GM19463 (cell line): ENCODE measurements at regions not wholly inside any gene's neighbourhood (a gene's known extent, or its start where the extent isn't known, plus 50 kb on each side); places are given as distances from the start of the nearest gene placed in this dataset.
"Not testable (repeated sequence)": the region's sequence is repeated elsewhere in the genome, so short reads cannot be mapped to it uniquely, and the experiment has no call there.

Experiments used
- ATAC-seq: cut with Tn5 transposase; IDR thresholded peaks from one replicate; pipeline ENCODE4 v1.9.1; 2021; ENCODE audit warnings: mild to moderate bottlenecking, moderate library complexity; ENCODE audit not compliant: unreplicated experiment

DNA sequence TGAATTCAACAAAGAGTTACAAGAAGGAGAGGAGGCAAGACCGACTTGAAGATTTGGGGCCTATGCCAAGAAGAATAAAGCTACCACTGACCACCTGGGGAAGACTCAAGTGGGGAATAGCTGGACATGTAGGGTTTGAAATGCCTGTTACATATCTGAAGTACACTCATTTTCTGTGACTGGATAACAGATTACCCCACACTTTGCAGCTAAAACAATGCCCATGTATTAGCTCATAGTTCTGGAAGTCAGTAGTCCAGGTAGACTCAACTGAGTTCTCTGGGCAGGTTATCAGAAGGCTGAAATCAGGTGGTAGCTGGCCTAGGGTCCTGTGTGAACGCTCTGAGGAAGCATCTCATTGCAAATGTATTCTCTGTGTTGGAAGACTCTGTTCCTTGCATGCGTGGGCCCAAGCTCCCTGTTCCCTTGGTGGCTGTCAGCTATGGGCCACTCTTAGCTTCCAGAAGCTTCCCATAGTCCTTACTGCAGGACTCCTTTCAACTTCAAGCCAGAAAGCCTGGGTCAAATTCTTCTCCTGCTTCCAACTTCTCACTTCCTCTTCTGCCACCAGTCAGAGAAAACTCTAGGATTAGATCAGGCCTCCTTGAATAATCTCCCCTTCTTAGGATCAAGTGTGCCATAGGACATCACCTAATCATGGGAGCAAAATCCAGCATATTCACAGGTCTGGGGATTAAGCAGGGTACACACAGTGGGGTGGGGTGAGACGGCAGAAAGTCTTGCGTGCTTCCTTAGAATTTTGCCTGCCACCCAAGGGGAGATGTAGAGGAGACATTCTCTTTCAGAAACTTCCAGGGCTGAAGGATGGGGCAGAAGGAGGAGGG is 187.8 kb downstream of the SHQ1 start:
- no peak for ATAC-seq

DNA sequence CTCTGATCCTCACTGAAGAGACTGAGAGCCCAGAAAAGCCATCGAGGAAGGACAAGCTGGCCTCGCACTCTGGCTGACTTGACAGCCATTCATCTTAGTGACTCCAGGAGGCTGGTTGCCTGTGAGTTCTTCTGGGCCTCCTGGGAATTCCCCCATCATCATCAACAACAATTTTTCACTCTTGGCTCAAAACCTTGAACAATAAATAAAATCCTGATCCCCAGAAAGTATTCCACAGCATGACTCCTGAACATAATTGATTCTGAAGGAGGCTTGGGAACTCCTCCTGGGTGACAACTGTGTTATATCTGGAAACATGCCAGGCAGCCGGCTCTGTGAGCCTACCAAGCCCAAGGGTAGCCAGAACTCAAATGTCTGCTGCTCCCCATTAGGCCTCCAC is 188.6 kb downstream of the SHQ1 start:
- ATAC-seq, result no peak

DNA sequence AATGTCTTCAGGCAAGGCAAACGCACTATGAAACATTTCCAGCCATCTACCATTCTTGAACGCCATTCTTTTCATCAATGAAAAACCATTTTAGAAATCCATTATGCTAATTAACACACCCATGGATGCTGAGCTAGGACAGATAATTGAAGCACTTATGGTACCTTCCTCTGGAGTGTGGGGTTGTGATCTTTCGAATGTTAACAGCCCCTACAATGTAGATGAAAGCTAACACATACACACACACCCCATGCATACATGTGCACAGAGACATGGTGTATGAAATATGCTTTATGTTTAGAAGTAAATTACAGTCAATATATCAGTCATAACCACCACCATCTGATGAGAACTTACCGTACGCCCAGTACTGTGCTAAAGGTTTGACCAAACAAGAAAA is 189.1 kb downstream of the SHQ1 start:
- ATAC-seq, result no peak

DNA sequence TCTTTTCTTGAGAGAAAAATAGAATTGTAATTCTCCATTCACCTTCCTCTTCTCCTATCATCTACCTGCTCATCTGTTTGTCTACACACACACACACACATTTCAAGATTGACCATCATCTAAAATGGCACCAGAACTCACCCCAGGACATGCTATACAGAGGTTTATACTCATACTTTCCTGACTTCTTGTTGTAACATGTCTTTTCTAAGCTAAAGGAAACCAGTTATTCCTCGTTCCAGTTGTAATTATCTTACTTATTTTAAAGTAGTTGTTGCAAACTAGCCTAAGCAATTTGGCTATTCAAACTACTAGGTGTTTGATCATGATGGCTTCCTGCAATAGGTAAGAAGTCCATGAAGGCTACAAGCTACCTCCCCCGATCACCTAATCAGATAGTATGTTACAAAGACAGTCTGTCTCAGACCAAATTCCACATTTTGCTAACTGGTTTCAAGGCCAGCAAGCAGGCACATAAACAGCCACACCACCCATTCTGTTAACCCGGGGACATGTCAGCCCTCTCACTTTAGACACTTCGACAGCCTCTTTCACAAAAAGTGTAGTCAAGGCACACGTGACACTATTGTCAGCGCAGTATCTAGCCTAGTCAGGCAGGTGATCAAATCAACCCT is 189.7 kb downstream of the SHQ1 start:
- ATAC-seq, result no peak

DNA sequence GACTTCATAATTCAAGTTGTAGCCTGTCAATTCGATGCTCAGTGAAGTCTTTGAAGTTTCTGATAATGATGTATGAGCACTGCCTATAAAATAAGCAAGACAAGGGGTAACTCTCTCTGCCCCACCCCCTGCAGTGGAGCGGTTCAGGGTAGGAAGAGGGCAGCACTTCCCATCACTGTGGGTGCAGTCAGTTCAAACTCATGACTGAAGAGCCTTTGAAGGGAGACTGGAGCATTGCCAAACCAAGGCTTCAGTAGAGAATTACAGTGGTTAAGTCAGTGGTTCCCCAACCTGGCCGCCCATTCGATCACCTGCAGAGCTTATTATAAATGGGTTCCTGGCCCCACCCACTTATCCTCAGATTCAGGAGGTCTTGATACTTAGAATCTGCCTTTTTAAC is 190.6 kb downstream of the SHQ1 start:
- peak; percentile 81 for ATAC-seq

DNA sequence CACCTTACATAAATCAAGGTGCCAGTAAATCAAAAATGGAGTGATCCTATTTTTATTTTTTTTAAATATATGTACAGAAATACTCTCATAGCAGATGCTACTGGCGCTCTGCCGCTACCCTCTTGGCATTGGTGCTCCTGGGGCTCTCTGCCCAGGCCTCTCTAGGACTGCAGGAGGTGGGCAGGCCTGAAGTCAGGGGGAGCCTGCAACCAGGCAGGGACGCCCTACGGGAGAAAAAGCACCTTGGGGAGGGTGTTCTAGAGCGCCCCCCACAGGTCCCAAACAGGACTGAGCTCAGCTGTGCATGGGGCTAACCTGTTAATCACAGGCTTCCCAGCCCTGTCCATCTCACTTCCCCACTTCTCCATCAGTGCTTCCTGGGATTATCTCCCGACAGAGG is 192.5 kb downstream of the SHQ1 start:
- no peak for ATAC-seq

DNA sequence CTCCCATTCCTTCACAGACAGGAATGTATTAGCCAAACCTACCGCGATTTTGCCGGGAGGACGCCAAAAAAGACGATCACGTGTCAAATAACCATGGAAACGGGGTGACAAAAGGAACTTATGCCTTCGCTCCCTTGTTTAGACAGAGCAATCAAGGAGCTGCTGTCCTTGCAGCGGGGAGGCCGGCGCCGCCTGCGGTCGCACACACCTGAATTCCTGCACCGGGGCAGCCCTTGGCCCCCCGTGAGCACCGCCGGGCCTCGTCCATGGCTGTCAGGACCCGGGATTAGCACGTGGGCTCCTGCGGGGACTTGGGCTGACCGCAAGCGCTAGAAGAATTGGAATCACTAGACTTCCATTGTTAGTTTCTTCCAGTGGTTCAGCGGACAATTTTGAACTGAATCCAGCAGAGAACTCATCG is 193.1 kb downstream of the SHQ1 start:
- no peak for ATAC-seq

DNA sequence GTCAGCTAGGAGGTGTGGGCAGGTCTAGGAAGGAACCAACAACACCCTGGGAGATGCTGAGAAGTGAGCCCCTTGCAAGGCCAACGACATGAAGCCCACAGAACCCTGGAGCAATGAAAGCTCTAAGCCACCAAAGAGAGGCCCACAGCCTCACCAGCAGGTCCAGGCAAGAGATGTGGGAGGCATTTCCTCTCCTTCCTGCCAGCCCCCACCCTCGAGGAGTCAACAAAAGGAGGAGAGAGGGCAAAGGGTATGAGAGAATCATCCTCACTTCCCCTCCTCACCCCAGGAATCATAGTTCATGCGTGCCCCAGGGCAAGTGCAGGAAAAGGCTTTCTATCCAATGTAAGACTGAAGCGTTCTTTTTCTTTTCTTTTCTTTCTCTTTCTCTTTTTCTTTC is 195.8 kb downstream of the SHQ1 start:
- ATAC-seq, result no peak

DNA sequence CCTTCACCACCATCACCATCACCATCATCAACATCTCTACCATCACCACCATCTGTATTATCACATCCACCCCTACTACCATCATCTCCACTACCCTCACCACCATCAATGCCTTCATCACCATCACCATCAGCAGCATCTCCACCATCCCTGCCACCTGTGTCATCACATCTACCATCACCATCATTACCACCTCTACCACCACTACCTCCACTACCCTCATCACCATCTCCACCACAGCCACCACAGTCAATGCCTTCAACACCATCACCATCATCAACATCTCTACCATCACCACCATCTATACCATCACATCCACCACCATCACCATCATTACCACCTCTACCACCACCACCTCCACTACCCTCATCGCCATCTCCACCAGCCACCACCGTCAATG is 196.7 kb downstream of the SHQ1 start:
- no peak for ATAC-seq

DNA sequence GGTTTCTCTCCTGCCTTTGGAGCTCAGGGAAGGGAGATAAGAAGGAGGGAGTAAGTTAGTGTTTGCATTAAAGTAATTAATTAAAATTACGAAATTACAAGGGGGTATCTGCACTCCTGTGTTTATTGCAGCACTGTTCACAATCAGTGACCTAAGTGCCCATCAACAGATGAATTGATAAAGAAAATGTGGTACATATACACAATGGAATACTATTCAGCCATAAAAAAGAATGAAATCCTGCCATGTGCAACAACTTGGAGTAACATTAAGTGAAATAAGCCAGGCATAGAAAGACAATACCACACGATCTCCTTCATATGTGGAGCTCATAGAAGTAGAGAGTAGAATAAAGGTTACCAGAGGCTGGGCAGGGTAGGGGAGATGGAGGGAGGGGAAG is 202.0 kb downstream of the SHQ1 start:
- ATAC-seq, result no peak

DNA sequence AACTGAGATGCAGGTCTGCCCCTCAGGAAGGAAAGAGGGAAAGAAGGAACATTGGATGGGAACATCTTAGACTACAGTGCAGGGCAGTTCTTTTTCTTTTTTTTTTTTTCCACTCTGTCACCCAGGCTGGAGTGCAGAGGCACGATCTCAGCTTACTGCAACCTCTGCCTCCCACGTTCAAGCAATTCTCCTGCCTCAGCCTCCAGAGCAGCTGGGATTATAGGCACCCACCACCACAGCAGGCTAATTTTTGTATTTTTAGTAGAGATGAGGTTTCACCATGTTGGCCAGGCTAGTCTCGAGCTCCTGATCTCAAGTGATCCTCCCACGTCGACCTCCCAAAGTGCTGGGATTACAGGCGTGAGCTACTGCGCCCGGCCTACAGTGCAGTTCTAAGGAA is 204.6 kb downstream of the SHQ1 start:
- not testable (repeated sequence) for ATAC-seq

DNA sequence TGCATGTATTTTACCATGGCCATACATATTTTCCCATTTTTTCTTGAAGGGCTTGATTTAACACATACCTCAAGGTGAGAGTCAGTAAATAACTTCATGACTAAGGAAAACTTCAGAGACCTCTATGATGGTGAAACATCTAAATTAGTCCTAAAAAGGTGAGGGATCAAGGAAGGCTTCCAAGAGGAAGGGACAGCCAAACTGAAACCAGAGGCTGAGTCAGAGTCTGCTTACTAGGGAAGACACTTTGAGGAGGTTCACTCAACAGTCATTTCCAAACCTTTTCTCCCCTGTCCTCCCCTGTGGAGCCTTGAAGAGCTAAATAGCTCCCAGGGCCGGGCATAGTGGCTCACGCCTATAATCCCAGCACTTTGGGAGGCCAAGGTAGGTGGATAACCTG is 206.6 kb downstream of the SHQ1 start:
- ATAC-seq, result no peak

DNA sequence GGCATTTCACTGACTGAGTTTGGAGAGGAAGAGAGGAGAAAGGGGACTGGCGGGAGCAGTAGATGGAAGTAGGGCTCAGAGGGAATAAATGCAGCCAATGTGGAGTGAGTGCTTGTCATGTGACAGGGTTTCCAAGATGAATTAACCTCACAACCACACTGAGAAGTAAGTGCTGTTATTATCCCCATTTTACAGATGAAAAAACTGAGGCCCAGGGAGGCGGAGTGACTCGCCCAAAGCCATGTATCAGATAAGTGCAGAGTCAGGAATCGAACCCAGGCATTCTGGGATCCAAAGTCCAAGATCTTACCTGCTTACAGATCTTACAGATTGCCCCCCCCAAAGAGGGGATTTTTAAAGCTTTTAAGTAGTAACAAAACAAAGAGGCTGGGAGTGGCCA is 207.2 kb downstream of the SHQ1 start:
- no peak for ATAC-seq

DNA sequence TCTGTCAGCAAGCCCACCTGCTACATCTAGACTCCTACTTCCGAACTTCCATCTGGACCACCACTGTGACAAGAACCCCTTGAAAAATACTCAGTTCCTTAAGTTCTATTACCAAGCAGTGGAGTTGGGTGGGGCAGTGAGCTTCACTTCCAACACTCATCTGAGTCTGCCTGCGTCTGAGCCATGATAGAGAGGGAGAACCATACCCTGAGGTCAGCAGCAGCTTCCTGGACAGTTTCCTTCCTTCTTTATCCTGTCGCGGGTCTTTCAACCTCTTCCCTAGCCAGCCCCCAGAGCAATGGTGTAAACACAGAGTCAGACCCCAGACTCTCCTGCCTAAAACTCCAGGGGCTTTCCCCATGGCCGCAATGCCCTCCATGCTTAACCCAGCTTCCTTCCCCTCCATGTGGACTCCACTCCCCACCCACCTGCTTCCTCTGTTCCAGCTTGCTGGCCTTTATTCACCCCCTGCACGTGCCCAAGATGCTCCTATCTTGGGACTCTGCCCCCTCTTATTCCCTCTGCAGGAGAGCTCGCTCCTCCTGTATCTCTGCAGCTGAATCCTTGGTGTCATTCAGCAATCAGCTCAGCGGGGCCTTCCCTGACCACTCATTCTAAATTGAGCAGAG is 211.2 kb downstream of the SHQ1 start:
- ATAC-seq, result no peak

DNA sequence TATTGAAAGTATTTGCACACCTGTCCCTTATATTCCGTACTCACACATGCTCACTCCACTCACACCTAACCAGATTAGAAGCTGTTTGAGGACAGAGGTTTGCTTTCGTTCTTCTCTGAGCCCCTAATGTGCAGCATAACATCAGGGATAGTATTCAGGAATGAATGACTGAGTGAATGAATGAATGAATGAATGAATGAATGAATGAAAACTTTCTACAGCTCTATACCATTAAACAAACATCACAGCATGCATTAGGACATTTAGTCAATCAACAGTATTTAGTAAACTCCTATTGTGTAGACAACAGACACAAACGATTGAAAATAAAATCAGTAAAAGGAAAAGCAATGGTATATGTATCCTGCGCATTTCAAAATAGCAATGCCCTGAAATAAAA is 212.7 kb downstream of the SHQ1 start:
- no peak for ATAC-seq

DNA sequence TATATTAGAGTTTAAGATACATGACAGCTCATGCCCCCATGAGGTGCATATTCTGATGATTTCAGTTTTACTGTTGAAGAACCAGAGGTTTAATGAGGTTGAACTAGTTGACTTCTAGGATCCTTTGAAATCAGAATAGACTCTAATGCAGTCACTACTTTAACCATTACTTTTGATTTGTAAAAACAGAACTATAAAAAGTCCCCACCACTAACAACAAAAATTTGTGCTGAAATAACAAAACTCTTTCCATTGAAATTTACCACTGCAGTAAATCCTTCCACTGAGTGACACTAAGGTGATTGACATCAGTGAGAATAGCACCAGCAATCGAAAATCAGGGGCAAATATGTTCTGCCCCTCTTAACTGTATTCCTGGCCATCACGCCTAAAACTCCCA is 214.1 kb downstream of the SHQ1 start:
- peak; percentile 55 for ATAC-seq

DNA sequence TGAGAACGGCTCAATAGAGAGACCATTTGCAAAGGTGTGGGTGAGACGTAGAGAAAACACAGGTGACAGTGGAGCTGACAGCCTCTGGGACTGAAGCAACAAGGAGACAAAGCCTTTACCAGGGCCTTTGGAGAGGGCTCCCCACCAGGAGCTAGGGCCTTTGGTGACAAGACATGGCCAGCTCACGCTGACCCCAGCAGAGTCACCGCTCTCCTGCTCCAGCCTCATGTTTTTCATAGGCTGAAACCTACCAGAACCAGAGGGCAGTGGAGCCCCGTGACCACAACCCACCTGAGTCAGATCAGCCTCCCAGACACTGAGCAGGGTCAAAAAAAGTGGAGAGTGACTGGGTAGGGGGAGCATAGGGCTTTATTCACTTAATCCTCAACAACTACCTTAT is 214.7 kb downstream of the SHQ1 start:
- ATAC-seq, result peak; percentile 31

DNA sequence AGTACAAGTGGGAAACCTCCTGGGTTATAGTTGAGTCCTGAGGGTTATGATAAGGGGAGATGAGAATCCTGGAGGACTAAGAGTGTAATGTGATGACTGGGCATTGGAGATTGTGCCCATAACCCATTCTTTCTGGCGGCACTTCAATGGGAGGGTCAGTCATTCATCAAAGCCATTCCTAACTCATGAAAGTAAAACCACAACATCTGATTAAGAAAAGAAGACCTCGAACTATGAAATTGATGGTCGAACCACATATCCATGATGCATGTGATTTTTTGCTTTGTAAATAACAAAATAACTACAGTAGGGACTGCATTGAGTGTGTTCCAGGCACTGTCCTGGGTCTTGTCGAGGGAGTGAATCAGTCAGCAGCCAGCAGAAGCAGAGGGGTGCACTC is 215.1 kb downstream of the SHQ1 start:
- ATAC-seq, result no peak

DNA sequence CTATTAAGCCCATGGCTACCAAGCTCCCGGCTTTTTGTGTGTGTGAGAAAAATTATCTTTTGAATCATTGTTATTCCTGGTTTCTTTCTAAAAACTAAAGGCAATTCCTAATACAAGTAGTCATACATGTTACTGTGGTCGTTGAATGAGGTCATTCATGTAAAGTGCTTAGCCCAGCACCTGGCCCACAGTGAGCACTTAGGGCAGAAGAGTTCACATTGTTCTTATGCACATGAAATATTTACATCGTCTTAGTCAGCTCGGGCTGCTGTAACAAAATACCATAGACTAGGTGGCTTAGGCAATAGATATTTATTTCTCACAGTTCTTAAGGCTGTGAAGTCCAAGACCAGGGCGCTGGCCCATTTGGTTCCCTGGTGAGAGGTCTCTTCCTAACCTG is 216.1 kb downstream of the SHQ1 start:
- ATAC-seq, result no peak

DNA sequence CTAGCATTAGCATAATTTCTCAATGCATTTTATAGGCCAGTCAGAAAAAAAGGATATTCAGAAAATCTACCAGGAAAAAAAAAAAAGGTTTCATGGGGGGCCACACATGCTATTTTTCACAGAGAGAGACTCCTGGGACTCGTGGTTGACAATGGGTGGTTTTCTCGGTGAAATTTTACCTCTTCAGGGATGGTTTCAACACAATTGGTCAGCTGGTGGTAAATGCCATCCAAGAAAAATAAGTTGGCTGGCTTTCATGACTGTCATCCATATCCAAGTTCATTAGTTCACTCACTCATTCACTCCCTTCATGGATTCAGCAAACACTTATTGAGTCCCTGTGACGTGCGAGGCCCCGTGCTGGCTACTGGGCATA is 217.3 kb downstream of the SHQ1 start:
- ATAC-seq, result no peak

DNA sequence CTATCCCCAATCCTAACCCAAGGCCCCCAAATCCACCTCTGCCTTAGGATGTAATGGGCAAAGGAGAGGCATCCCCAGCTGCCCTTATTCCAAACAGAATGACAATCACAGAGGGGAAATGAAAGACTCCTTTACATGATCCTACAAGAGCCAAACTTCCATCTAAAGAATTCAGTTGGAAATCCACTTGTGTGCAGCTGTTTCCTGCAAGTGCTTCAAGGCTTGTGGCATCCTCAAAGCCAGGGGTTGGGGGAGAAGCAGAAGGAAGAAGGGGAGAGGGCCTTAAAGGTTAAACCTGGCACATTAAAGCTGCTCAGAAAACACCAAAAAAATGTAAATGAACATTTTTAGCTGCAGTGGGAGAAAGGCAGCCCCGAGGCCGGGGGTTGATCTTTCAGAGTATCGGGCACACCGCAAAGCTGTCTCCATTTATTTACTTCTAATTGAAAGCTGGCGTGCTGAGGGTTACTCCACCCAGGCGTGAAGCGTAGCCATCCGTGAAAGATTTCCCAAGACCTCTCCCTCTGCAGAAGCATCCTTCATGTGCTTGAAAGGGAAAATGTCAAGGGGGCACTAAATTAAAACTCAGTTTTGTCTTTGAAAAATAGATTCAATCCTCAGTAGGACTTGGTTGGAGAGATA is 217.8 kb downstream of the SHQ1 start:
- ATAC-seq, result no peak

DNA sequence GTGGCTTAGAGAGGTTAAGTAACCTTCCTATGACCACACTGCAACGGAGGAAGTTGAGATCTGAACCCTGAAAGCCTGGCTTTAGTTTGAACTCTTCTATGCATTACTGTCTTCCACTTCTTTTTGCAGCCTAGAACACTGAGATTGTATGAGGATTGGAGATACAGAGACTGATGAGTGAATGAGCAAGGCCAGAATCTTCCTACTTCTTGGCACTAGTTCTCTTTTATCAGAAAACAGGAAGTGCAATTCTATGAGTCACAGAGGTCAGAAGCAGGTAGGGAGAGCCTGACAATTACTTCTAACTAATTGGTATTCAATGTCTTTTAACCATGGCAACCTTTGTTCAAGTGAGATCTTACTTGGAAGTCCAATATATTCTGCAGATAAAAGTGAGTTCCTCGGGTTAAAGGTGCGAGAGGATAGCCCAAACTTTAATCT is 219.0 kb downstream of the SHQ1 start:
- ATAC-seq, result peak; percentile 53
